GM12875 (cell line): ENCODE measurements at regions not wholly inside any gene's neighbourhood (a gene's known extent, or its start where the extent isn't known, plus 50 kb on each side); places are given as distances from the start of the nearest gene placed in this dataset.

Experiments used
- H3K4me3 ChIP-seq: one replicate; pipeline ENCODE4 v1.5.1; 2011; ENCODE audit warnings: low read depth, low read length, control low read depth
- TF ChIP-seq, protein P1 (sequence below): IDR thresholded peaks from 2 replicates; pipeline ENCODE4 v1.5.1; 2011; ENCODE audit warnings: low read depth, mild to moderate bottlenecking, control low read depth, inconsistent platforms, low read length, moderate library complexity, borderline replicate concordance; ENCODE audit not compliant: insufficient read depth

GRCh38 chr11:121933694-121934093 lies 182.3 kb downstream of the BLID start:
- TF ChIP-seq, protein P1, sequence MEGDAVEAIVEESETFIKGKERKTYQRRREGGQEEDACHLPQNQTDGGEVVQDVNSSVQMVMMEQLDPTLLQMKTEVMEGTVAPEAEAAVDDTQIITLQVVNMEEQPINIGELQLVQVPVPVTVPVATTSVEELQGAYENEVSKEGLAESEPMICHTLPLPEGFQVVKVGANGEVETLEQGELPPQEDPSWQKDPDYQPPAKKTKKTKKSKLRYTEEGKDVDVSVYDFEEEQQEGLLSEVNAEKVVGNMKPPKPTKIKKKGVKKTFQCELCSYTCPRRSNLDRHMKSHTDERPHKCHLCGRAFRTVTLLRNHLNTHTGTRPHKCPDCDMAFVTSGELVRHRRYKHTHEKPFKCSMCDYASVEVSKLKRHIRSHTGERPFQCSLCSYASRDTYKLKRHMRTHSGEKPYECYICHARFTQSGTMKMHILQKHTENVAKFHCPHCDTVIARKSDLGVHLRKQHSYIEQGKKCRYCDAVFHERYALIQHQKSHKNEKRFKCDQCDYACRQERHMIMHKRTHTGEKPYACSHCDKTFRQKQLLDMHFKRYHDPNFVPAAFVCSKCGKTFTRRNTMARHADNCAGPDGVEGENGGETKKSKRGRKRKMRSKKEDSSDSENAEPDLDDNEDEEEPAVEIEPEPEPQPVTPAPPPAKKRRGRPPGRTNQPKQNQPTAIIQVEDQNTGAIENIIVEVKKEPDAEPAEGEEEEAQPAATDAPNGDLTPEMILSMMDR, result no peak
- no peak overlapping the region for H3K4me3 ChIP-seq

- TF ChIP-seq, protein P1, result no peak
- no peak overlapping the region for H3K4me3 ChIP-seq
Observed at GRCh38 chr11:121933294-121933693, 182.7 kb downstream of the BLID start.

DNA sequence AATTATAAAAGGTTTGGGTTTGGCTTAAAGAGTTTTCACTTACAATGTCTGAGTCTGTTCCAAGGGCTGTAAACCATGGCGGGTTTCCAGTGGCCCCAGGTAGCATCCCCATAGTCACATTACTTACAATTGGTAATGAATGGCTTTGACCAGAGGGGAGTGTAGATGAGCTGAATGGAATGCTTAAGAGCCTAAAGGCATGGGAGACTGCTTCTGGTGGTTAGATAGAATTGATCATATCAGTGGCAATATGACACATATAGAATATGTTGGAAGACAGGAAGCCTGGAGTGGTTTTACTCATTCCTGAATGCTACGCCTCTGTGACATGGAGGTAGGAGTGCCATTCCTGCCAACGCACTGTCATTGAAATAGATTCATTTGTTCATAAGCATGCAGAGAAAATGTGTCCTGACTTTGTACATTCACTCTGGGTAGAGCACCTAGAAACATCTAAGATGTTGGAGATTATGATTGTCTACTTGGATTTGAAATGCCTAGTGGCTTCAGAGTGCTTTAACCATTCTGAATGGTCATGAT lies 183.3 kb downstream of the BLID start:
- H3K4me3 ChIP-seq, result no peak overlapping the region
- TF ChIP-seq, protein P1, result no peak

DNA sequence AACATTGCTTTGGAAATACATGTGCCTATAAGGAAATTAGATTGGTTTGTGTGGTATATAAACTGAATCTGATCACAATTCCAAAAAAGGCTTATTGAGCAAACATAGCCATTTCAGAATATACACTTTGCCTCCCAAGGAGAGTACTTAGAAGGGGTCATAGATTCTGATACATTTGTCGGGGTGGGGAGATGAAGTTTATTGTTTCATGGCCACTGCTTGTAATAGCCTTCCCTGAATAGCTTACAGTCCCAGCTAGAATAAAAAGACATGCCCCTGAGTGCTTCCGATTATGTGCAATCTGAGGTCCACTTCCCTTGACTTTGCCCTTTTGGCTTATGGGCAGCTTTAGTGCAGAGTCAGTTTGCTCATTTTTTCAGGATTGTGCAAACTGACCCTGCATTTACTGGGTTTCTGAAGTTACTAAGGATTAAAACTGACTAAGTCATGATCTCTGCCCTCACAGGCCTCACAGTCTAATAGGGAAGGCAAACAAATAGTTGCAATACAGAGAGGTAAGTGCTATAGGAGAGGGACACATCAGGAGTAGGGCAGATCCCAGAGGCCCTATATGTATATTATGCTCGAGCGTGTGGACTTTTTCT lies 184.2 kb downstream of the BLID start:
- no peak overlapping the region for H3K4me3 ChIP-seq
- TF ChIP-seq, protein P1, result no peak

DNA sequence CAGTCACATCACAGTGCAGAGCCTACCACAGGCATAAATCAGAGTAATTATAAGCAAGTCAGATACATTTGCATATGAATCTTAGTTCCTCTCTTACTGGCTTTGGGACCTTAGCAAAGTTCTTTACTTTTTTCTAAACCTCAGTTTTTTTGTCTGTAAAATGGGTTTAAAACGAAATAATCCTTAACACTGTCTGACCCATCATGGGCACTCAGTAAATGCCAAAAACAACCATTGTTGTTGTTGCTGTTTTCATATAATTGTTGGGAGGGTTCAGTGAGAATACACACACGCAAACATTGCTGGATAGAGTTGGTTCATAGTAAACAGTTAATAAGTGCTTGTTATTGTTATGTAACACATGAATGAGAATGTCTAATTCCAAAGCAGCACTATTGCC lies 184.9 kb downstream of the BLID start:
- TF ChIP-seq, protein P1, result no peak
- H3K4me3 ChIP-seq, result no peak overlapping the region

DNA sequence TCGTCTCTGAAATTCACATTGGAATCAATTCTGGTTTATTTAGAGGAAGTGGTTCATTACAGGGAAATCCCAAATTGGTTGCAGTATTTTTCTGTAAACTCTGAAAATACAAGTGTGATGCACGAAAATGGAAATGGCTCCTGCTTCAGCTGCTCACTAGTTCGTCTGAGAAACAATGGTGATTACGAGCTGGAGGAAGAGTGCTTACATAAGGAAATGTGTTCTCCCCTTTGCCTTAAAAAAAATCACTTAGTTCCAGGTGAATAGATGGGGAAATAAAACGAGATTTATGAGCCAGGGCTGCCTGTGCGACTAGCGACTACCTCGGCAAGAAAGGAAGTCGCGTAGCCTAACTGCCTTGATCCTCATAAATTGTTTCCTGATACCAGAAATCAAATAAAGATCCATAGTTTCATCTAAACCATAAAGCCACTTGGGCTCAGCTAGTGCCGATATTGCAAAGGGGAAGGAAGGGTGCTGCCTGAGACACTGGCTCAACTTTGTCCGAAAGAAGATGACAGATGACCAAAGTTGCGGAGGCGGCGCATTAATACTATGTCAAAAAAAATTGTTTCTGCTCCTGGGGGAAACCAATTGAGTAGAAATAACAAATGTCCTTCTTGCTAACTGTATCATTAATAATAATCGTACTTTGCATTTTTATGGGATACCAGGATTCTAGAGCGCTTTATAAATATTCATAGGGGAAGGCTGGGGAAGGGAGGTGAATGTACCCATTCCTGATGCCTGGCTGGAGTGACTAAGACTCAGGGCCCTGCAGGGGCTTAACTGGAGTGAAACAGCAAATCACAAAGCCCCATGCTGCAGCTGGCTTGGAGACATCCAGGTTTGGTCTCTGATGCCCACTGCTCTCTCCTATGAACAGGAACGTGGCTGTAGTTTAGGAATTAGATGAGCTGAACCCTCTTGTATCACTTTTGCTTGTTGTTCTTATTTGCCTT lies 185.7 kb downstream of the BLID start:
- H3K4me3 ChIP-seq, result no peak overlapping the region
- TF ChIP-seq, protein P1, result no peak
